Stimulated activated CD8-positive, alpha-beta memory T cell treated with anti-CD3 and anti-CD28 coated beads, Interleukin-7, amount 100 ng/mL, for 4 hours (primary cell): ENCODE measurements at regions not wholly inside any gene's neighbourhood (a gene's known extent, or its start where the extent isn't known, plus 50 kb on each side); places are given as distances from the start of the nearest gene placed in this dataset.

Experiments
- DNase-seq, 2 donors: peaks; one replicate each; pipeline ENCODE4 v3.0.0-alpha.2; 2020; ENCODE audit warnings: low read depth in 2 of 2

- DNase-seq, result no peak
These were observed 610.0 kb upstream of the GCFC2 start for GRCh38 chr2:76320716-76321115.

GRCh38 chr2:76318848-76319360 lies 608.2 kb upstream of the GCFC2 start:
- DNase-seq, result no peak

- no peak for DNase-seq
These were observed 606.0 kb upstream of the GCFC2 start for GRCh38 chr2:76316691-76317090.

GRCh38 chr2:76314271-76315020 lies 603.7 kb upstream of the GCFC2 start:
- no peak for DNase-seq

- no peak for DNase-seq
These were observed 601.5 kb upstream of the GCFC2 start for GRCh38 chr2:76312236-76312635.

- DNase-seq, result no peak
These were observed 601.0 kb upstream of the GCFC2 start for GRCh38 chr2:76311728-76312127.

- DNase-seq, result no peak
These were observed 600.3 kb upstream of the GCFC2 start for GRCh38 chr2:76310894-76311633.

- DNase-seq, result no peak
These were observed 596.8 kb upstream of the GCFC2 start for GRCh38 chr2:76307495-76307894.

GRCh38 chr2:76298041-76298440 lies 587.3 kb upstream of the GCFC2 start:
- DNase-seq, result no peak

GRCh38 chr2:76296438-76296837 lies 585.7 kb upstream of the GCFC2 start:
- no peak for DNase-seq

- no peak for DNase-seq
These were observed 585.0 kb upstream of the GCFC2 start for GRCh38 chr2:76295762-76296161.

- no peak for DNase-seq
These were observed 577.9 kb upstream of the GCFC2 start for GRCh38 chr2:76288598-76288997.

GRCh38 chr2:76288146-76288545 lies 577.4 kb upstream of the GCFC2 start:
- DNase-seq, result no peak

- no peak for DNase-seq
These were observed 572.6 kb upstream of the GCFC2 start for GRCh38 chr2:76283350-76283749.

GRCh38 chr2:76281156-76281841 lies 570.6 kb upstream of the GCFC2 start:
- no peak for DNase-seq

GRCh38 chr2:76280686-76281085 lies 570.0 kb upstream of the GCFC2 start:
- DNase-seq, result no peak

- no peak for DNase-seq
These were observed 568.4 kb upstream of the GCFC2 start for GRCh38 chr2:76279142-76279541.

GRCh38 chr2:76275788-76276187 lies 565.1 kb upstream of the GCFC2 start:
- DNase-seq, result no peak

GRCh38 chr2:76274676-76275075 lies 564.0 kb upstream of the GCFC2 start:
- no peak for DNase-seq

GRCh38 chr2:76274160-76274559 lies 563.4 kb upstream of the GCFC2 start:
- DNase-seq, result no peak

- no peak for DNase-seq
These were observed 559.5 kb upstream of the GCFC2 start for GRCh38 chr2:76270096-76270710.
